ENCODE measurements at regions not wholly inside any gene's neighbourhood (a gene's known extent, or its start where the extent isn't known, plus 50 kb on each side); places are given as distances from the start of the nearest gene placed in this dataset.

GRCh38 chr5:72646246-72646866 lies 139.1 kb upstream of the ZNF366 start:
- TF ChIP-seq, protein P1, sequence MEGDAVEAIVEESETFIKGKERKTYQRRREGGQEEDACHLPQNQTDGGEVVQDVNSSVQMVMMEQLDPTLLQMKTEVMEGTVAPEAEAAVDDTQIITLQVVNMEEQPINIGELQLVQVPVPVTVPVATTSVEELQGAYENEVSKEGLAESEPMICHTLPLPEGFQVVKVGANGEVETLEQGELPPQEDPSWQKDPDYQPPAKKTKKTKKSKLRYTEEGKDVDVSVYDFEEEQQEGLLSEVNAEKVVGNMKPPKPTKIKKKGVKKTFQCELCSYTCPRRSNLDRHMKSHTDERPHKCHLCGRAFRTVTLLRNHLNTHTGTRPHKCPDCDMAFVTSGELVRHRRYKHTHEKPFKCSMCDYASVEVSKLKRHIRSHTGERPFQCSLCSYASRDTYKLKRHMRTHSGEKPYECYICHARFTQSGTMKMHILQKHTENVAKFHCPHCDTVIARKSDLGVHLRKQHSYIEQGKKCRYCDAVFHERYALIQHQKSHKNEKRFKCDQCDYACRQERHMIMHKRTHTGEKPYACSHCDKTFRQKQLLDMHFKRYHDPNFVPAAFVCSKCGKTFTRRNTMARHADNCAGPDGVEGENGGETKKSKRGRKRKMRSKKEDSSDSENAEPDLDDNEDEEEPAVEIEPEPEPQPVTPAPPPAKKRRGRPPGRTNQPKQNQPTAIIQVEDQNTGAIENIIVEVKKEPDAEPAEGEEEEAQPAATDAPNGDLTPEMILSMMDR (IDR thresholded peaks at IDR 0.05; ENCODE audit: borderline replicate concordance, extremely low read depth, low read length, poor library complexity, severe bottlenecking), result no peak
- no peak for TF ChIP-seq EZH2 (IDR thresholded peaks at IDR 0.05; ENCODE audit: borderline replicate concordance, low read depth, low read length, severe bottlenecking)
